ENCODE measurements at regions not wholly inside any gene's neighbourhood (a gene's known extent, or its start where the extent isn't known, plus 50 kb on each side); places are given as distances from the start of the nearest gene placed in this dataset.

GRCh38 chr2:221255862-221256261 lies 316.2 kb downstream of the EPHA4 start (continued):
- TF ChIP-seq CHD7 (IDR thresholded peaks at IDR 0.05; ENCODE audit: low read depth, low read length): no peak
- no peak for TF ChIP-seq MTA1 (IDR thresholded peaks at IDR 0.05; ENCODE audit: borderline replicate concordance)
- no peak for TF ChIP-seq BHLHE40 (IDR thresholded peaks at IDR 0.05; ENCODE audit: low read length)
- TF ChIP-seq FOXP1 (CRISPR knock-in tag; IDR thresholded peaks at IDR 0.05): no peak
- no peak for TF ChIP-seq ZNF316 (IDR thresholded peaks at IDR 0.05)
- no peak for TF ChIP-seq ARID1B (IDR thresholded peaks at IDR 0.05)
- no peak for TF ChIP-seq LARP7 (IDR thresholded peaks at IDR 0.05)
- no peak for TF ChIP-seq BACH1 (tag; IDR thresholded peaks at IDR 0.05)
- TF ChIP-seq HSF4 (CRISPR knock-in tag; IDR thresholded peaks at IDR 0.05; ENCODE audit: borderline replicate concordance): no peak
- TF ChIP-seq NFYB (IDR thresholded peaks at IDR 0.05; ENCODE audit: extremely low read depth, insufficient read length): no peak
- no peak for TF ChIP-seq ETS1 (conservative IDR thresholded peaks at IDR 0.05; ENCODE audit: control insufficient read depth, low read depth, low read length)

All from K562 (cell line).